OCI-LY7 (cell line): ENCODE measurements at regions not wholly inside any gene's neighbourhood (a gene's known extent, or its start where the extent isn't known, plus 50 kb on each side); places are given as distances from the start of the nearest gene placed in this dataset.

Experiments
- BruUV-seq: library from RNA; stranded (reverse); fragments of 400-500 nt; replicated peaks from 2 replicates; lab custom pipeline; 2021; lab: Mats Ljungman, UMichigan
- CTCF ChIA-PET: fragments of 300-600 bp; sonication (Branson Sonifier 250); formaldehyde crosslinking; loops from one replicate; lab custom pipeline; 2022; ENCODE audit warnings: antibody characterized with exemption; ENCODE audit not compliant: unreplicated experiment; lab: Charles Lee
- POLR2A ChIA-PET: fragments of 300-600 bp; sonication (Branson Sonifier 250); formaldehyde crosslinking; loops from one replicate; lab custom pipeline; 2022; ENCODE audit warnings: antibody characterized with exemption; lab: Charles Lee
- DNase-seq: peaks from one replicate; pipeline ENCODE4 v3.0.0-alpha.2; 2015; ENCODE audit warnings: low spot score
- H2AFZ ChIP-seq: fragments of 200-600 bp; sonication (generic), shearing (Covaris generic); 2 replicates; pipeline ENCODE4 v1.6.1; 2014; ENCODE audit warnings: mild to moderate bottlenecking, antibody characterized with exemption, low read length, moderate library complexity
- H3K27ac ChIP-seq: fragments of 200-600 bp; sonication (generic); 2 replicates; pipeline ENCODE4 v1.5.1; 2014; ENCODE audit warnings: mixed run types, low read depth, mild to moderate bottlenecking, moderate library complexity, low read length, inconsistent platforms; ENCODE audit not compliant: poor library complexity, severe bottlenecking
- H3K36me3 ChIP-seq: fragments of 200-600 bp; sonication (generic); 2 replicates; pipeline ENCODE4 v1.6.1; 2014; ENCODE audit warnings: mild to moderate bottlenecking, antibody characterized with exemption, low read length, moderate library complexity, mixed read lengths; ENCODE audit not compliant: insufficient read depth
- H3K4me1 ChIP-seq: fragments of 200-600 bp; sonication (generic); 2 replicates; pipeline ENCODE4 v1.5.1; 2014; ENCODE audit warnings: mild to moderate bottlenecking, low read length; ENCODE audit not compliant: insufficient read depth, poor library complexity, severe bottlenecking
- H3K4me2 ChIP-seq: fragments of 200-600 bp; sonication (generic); 2 replicates; pipeline ENCODE4 v1.6.1; 2014; ENCODE audit warnings: mild to moderate bottlenecking, low read length
- H3K4me3 ChIP-seq: fragments of 200-600 bp; sonication (generic); 2 replicates; pipeline ENCODE4 v1.5.1; 2014; ENCODE audit warnings: mild to moderate bottlenecking, low read depth, low read length; ENCODE audit not compliant: poor library complexity, severe bottlenecking
- H3K79me2 ChIP-seq: fragments of 200-600 bp; sonication (generic); 2 replicates; pipeline ENCODE4 v1.6.1; 2016; ENCODE audit warnings: low read depth, mild to moderate bottlenecking, low read length, moderate library complexity, mixed read lengths; ENCODE audit not compliant: insufficient read depth
- H3K9me2 ChIP-seq: fragments of 200-600 bp; sonication (generic); 2 replicates; pipeline ENCODE4 v1.6.1; 2016; ENCODE audit warnings: mild to moderate bottlenecking, low read length, mixed read lengths; ENCODE audit not compliant: insufficient read depth
- H3K9me3 ChIP-seq: fragments of 200-600 bp; sonication (generic); 2 replicates; pipeline ENCODE4 v1.6.1; 2014; ENCODE audit warnings: mild to moderate bottlenecking, mixed run types, low read length, mixed read lengths
- H4K20me1 ChIP-seq: fragments of 200-600 bp; sonication (generic); 2 replicates; pipeline ENCODE4 v1.6.1; 2014; ENCODE audit warnings: mild to moderate bottlenecking, antibody characterized with exemption, low read length, moderate library complexity, mixed read lengths; ENCODE audit not compliant: insufficient read depth
- CTCF ChIP-seq: fragments of 200-600 bp; sonication (generic); conservative IDR thresholded peaks from 2 replicates; pipeline ENCODE4 v1.5.1; 2014; ENCODE audit warnings: mild to moderate bottlenecking, antibody characterized with exemption, low read length, moderate library complexity, mixed read lengths
- EZH2phosphoT487 ChIP-seq: fragments of 200-600 bp; sonication (generic); IDR thresholded peaks from 2 replicates; pipeline ENCODE4 v1.6.1; 2018; ENCODE audit warnings: low read depth, borderline replicate concordance, mild to moderate bottlenecking, mixed run types, antibody characterized with exemption, low read length, moderate library complexity, mixed read lengths
- intact Hi-C: fragments of 100-400 bp; cut with micrococcal nuclease; formaldehyde crosslinking; loops from one replicate; pipeline ENCODE4 v1.10.0; 2022; ENCODE audit not compliant: unreplicated experiment

GRCh38 chr3:144942093-144942837, 970.6 kb downstream of the DIPK2A start:
- H3K9me2 ChIP-seq, result no peaks in the 10 kb centered on the region
- no peak overlapping the region for H3K4me2 ChIP-seq
- no TSS peak for BruUV-seq
- no peaks in the 10 kb centered on the region for H4K20me1 ChIP-seq
- TF ChIP-seq EZH2phosphoT487 (no peak), CTCF (no peak)
- H3K4me3 ChIP-seq, result no peak overlapping the region
- H3K4me1 ChIP-seq, result no peaks in the 10 kb centered on the region
- no peak overlapping the region for H2AFZ ChIP-seq
- H3K9me3 ChIP-seq, result no peaks in the 10 kb centered on the region
- no peaks in the 10 kb centered on the region for H3K36me3 ChIP-seq
- no peak overlapping the region for H3K27ac ChIP-seq
- POLR2A ChIA-PET, result interaction anchor here (0.9 kb wide), 1 partner anchor 11 kb away, joined by 3 read pairs; no protein-coding TSS in a partner anchor
- no peaks in the 10 kb centered on the region for H3K79me2 ChIP-seq
- no peak for DNase-seq
- CTCF ChIA-PET, result no interaction called here
- intact Hi-C loops, result no loop called here

GRCh38 chr3:144942838-144943197, 971.2 kb downstream of the DIPK2A start:
- no peak for TF ChIP-seq EZH2phosphoT487
- TF ChIP-seq CTCF, result no peak
- ChIA-PET CTCF (no interaction called here), POLR2A (interaction anchor here (0.9 kb wide), 1 partner anchor 10 kb away, joined by 3 read pairs; no protein-coding TSS in a partner anchor)

GRCh38 chr3:144947895-144948294, 976.3 kb downstream of the DIPK2A start:
- TF ChIP-seq EZH2phosphoT487, result no peak
- no peak for TF ChIP-seq CTCF
- H3K9me2 ChIP-seq, result no peaks in the 10 kb centered on the region
- BruUV-seq, result no TSS peak
- no peaks in the 10 kb centered on the region for H3K9me3 ChIP-seq
- intact Hi-C loops, result no loop called here
- H3K4me1 ChIP-seq, result no peaks in the 10 kb centered on the region
- H3K4me3 ChIP-seq, result no peak overlapping the region
- ChIA-PET POLR2A (no interaction called here), CTCF (no interaction called here)
- DNase-seq, result no peak
- H3K4me2 ChIP-seq, result no peak overlapping the region
- H3K79me2 ChIP-seq, result no peaks in the 10 kb centered on the region
- H3K27ac ChIP-seq, result no peak overlapping the region
- no peaks in the 10 kb centered on the region for H3K36me3 ChIP-seq
- H2AFZ ChIP-seq, result no peak overlapping the region
- no peaks in the 10 kb centered on the region for H4K20me1 ChIP-seq

More at GRCh38 chr3:144942838-144943197, 971.2 kb downstream of the DIPK2A start:
- no peaks in the 10 kb centered on the region for H3K9me2 ChIP-seq
- H3K4me2 ChIP-seq, result no peak overlapping the region
- no peaks in the 10 kb centered on the region for H4K20me1 ChIP-seq
- intact Hi-C loops, result no loop called here
- H3K79me2 ChIP-seq, result no peaks in the 10 kb centered on the region
- DNase-seq, result no peak
- no peaks in the 10 kb centered on the region for H3K36me3 ChIP-seq
- H3K9me3 ChIP-seq, result no peaks in the 10 kb centered on the region
- no peaks in the 10 kb centered on the region for H3K4me1 ChIP-seq
- H3K4me3 ChIP-seq, result no peak overlapping the region
- H2AFZ ChIP-seq, result no peak overlapping the region
- BruUV-seq, result no TSS peak
- H3K27ac ChIP-seq, result no peak overlapping the region
